Transverse colon (tissue), 4 donors: ENCODE measurements at regions not wholly inside any gene's neighbourhood (a gene's known extent, or its start where the extent isn't known, plus 50 kb on each side); places are given as distances from the start of the nearest gene placed in this dataset.

Experiments
- DNase-seq: peaks from one replicate; pipeline ENCODE4 v3.0.0-alpha.2; 2019
- H3K27ac ChIP-seq, 4 donors: fragments of 200-600 bp; sonication (generic); 2 replicates each; pipeline ENCODE4 v1.5.1; 2016 to 2018; ENCODE audit warnings: inconsistent platforms in 4 of 4
- H3K27me3 ChIP-seq: fragments of 200-600 bp; sonication (generic); 2 replicates; pipeline ENCODE4 v1.5.1; 2017; ENCODE audit warnings: inconsistent platforms
- H3K36me3 ChIP-seq, 4 donors: fragments of 200-600 bp; sonication (generic); 2 replicates each; pipeline ENCODE4 v1.5.1; 2017 to 2019; ENCODE audit warnings: inconsistent platforms in 4 of 4
- H3K4me1 ChIP-seq, 4 donors: fragments of 200-600 bp; sonication (generic); 2 replicates each; pipeline ENCODE4 v1.5.1; 2017 to 2020; ENCODE audit warnings: inconsistent platforms in 4 of 4
- H3K4me3 ChIP-seq, 4 donors: fragments of 200-600 bp; sonication (generic); 1 replicate in 1 of 4; 2 replicates in 3 of 4; pipeline versions ENCODE4 v1.5.1 to v1.6.1; 2017 to 2019; ENCODE audit warnings: inconsistent platforms in 4 of 4
- H3K9me3 ChIP-seq, 2 donors: fragments of 200-600 bp; sonication (generic); 2 replicates each; pipeline ENCODE4 v1.5.1; 2017 to 2019; ENCODE audit warnings: inconsistent platforms in 2 of 2
- EP300 ChIP-seq: sonication (generic); formaldehyde crosslinking; IDR thresholded peaks from one replicate; pipeline ENCODE4 v1.6.1; 2017; ENCODE audit warnings: antibody characterized with exemption, low read depth
- POLR2A ChIP-seq: fragments of 450-650 bp; IDR thresholded peaks from one replicate; pipeline ENCODE4 v1.6.1; 2016; ENCODE audit warnings: antibody characterized with exemption, mild to moderate bottlenecking, moderate library complexity
- POLR2AphosphoS5 ChIP-seq, 3 donors: sonication (generic); formaldehyde crosslinking; IDR thresholded peaks; one replicate each; pipeline ENCODE4 v1.6.1; 2016; ENCODE audit warnings: antibody characterized with exemption in 3 of 3
- WGBS, 2 donors: methylation state at CpG; one replicate each; pipeline ENCODE4 v1.1.5; 2018; ENCODE audit warnings: low coverage in 1 of 2; 5-methylcytosine and 5-hydroxymethylcytosine counted together
- in situ Hi-C, 4 donors: fragments of 200-750 bp; cut with MboI; loops; one replicate each; pipeline versions ENCODE4 v1.15.0 to v1.15.1; 2017; ENCODE audit warnings: low sequenced_read_pairs in 3 of 4, low pct_ligation_motif_present in 1 of 4, low pct_unique_long_range_greater_than_20kb in 1 of 4
- intact Hi-C: fragments of 100-400 bp; cut with DNase I; formaldehyde crosslinking; loops from one replicate; pipeline ENCODE4 v1.15.1; 2023; ENCODE audit warnings: low total_unique reads
- TF ChIP-seq, protein P1 (sequence below), 5 experiments: fragments of 200-600 bp in 3 of 5; fragments of 450-650 bp in 2 of 5; sonication (generic) in 3 of 5; IDR thresholded peaks; 1 replicate in 2 of 5; 2 replicates in 3 of 5; pipeline ENCODE4 v1.5.1; 2016 to 2017; ENCODE audit warnings: antibody characterized with exemption in 5 of 5, inconsistent platforms in 3 of 5, mild to moderate bottlenecking in 2 of 5, moderate library complexity in 1 of 5

DNA sequence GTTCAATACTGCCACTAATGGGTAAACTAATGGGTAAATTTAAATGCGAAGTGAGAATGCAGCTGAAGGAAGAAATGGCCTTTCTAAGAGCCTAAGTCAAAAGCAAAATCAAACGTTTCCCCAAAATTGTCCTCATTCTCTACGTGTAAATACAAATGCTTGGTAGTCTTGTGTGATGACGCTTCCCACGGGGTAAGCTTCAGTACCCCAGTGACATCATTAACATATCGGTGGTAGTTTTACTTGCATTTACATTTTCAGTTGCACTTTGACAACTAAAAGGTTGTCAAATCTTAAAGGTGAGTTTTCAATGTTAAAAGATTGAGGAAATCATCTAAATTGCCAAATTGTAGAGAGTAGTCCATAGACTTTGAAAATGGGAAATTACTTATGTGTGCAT lies 550.7 kb upstream of the CCNG1 start:
- intact Hi-C loops = no loop called here

DNA sequence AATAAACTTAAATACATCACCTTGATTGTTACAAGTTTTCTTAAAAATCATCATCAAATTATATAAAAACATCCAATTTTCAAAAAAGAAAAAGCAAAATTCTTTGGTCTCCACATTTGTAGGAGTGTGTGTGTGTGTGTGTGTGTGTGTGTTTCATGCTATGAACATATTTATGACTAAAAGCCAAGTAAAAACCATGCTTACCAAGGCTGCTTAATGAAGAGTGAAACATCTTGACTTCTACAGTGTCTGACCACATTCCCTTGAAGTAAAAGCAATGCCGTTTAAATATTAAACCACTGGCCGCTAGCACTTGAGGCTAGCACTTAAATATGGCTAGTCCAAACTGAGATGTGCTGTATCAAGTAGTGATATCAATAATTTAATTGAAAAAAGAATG lies 549.1 kb upstream of the CCNG1 start:
- DNase-seq = no peak
- intact Hi-C loops = no loop called here
- in situ Hi-C loops = no loop called here
- Histone ChIP-seq H3K36me3 (no peaks in the 10 kb centered on the region), H3K9me3 (no peaks in the 10 kb centered on the region), H3K27me3 (no peaks in the 10 kb centered on the region), H3K27ac (no peak overlapping the region), H3K4me3 (no peak overlapping the region), H3K4me1 (no peaks in the 10 kb centered on the region)
- TF ChIP-seq, protein P1, sequence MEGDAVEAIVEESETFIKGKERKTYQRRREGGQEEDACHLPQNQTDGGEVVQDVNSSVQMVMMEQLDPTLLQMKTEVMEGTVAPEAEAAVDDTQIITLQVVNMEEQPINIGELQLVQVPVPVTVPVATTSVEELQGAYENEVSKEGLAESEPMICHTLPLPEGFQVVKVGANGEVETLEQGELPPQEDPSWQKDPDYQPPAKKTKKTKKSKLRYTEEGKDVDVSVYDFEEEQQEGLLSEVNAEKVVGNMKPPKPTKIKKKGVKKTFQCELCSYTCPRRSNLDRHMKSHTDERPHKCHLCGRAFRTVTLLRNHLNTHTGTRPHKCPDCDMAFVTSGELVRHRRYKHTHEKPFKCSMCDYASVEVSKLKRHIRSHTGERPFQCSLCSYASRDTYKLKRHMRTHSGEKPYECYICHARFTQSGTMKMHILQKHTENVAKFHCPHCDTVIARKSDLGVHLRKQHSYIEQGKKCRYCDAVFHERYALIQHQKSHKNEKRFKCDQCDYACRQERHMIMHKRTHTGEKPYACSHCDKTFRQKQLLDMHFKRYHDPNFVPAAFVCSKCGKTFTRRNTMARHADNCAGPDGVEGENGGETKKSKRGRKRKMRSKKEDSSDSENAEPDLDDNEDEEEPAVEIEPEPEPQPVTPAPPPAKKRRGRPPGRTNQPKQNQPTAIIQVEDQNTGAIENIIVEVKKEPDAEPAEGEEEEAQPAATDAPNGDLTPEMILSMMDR (IDR thresholded peaks at IDR 0.05) = no peak
- TF ChIP-seq POLR2A (no peak), EP300 (no peak), POLR2AphosphoS5 (IDR thresholded peaks at IDR 0.05) (no peak)
- WGBS, 2 donors = 33 to 76% methylated on average over 2 of the region's 2 CpGs

More for the DNA sequence above, 550.7 kb upstream of the CCNG1 start:
- 73 to 79% methylated on average over 6 of the region's 6 CpGs for WGBS, 2 donors
- no peaks in the 10 kb centered on the region for H3K36me3 ChIP-seq
- no peaks in the 10 kb centered on the region for H3K4me1 ChIP-seq
- H3K27ac ChIP-seq = no peak overlapping the region
- no peaks in the 10 kb centered on the region for H3K9me3 ChIP-seq
- in situ Hi-C loops = no loop called here
- no peak for TF ChIP-seq EP300
- TF ChIP-seq, protein P1 (IDR thresholded peaks at IDR 0.05) = no peak
- TF ChIP-seq POLR2A = no peak
- no peak for TF ChIP-seq POLR2AphosphoS5 (IDR thresholded peaks at IDR 0.05)
- no peak for DNase-seq
- no peak overlapping the region for H3K4me3 ChIP-seq
- no peaks in the 10 kb centered on the region for H3K27me3 ChIP-seq

DNA sequence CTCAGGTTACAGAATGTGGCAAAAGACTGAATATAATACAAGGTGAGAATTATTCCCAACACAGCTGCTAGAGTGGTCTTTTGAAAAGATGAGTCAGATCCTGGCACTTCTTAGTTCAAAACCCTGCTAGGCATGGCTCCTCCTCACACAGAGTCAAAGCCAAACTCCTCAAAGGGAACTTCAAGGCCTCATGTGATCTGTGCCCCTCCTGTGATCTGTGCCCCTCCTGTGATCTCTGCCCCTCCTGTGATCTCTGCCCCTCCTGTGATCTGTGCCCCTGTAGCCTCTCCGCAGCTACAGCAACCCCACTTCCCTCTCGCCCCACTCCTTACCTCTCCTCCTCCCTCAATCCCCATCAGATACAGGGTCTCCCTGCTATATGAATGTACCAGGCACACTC lies 525.5 kb upstream of the CCNG1 start:
- 44 to 50% methylated on average over 2 of the region's 2 CpGs for WGBS, 2 donors
- intact Hi-C loops = no loop called here
- no peak for DNase-seq

DNA sequence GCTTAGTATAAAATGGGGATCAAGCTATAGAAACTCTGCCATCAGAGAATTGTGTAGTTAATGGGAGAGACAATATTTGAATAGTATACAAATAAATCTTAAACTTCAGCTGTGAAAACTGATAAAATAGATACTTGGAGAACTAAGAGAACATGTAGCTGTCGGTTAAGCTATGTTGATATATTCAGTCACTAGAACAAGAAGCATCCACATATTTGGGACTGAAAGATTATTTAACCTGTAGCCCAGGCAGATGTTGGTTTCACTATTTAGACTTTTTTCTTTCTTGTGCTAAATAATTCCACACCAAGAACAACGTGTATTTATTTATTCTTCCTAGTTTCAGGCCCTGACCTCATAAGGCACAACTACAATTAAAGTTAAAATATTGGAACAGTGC lies 521.0 kb upstream of the CCNG1 start:
- Histone ChIP-seq H3K4me3 (no peak overlapping the region), H3K9me3 (peaks cover 0 to 10% of the 10 kb centered on the region in 2 donors), H3K27ac (no peak overlapping the region), H3K27me3 (no peaks in the 10 kb centered on the region), H3K36me3 (no peaks in the 10 kb centered on the region), H3K4me1 (no peaks in the 10 kb centered on the region)
- in situ Hi-C loops (no loop called here), intact Hi-C loops (no loop called here)
- TF ChIP-seq POLR2A = no peak
- no peak for TF ChIP-seq POLR2AphosphoS5 (IDR thresholded peaks at IDR 0.05)
- no peak for TF ChIP-seq EP300
- TF ChIP-seq, protein P1 (IDR thresholded peaks at IDR 0.05) = no peak
- 54 to 58% methylated on average over 2 of the region's 2 CpGs for WGBS, 2 donors
- DNase-seq = no peak

More for the DNA sequence above, 525.5 kb upstream of the CCNG1 start:
- Histone ChIP-seq H3K4me1 (no peaks in the 10 kb centered on the region), H3K36me3 (no peaks in the 10 kb centered on the region), H3K4me3 (no peak overlapping the region), H3K9me3 (no peaks in the 10 kb centered on the region), H3K27me3 (no peaks in the 10 kb centered on the region), H3K27ac (no peak overlapping the region)
- in situ Hi-C loops = no loop called here
- TF ChIP-seq POLR2AphosphoS5 (IDR thresholded peaks at IDR 0.05) (no peak), POLR2A (no peak), EP300 (no peak)
- TF ChIP-seq, protein P1 (IDR thresholded peaks at IDR 0.05) = no peak
